T-cell (primary cell): ENCODE measurements at regions not wholly inside any gene's neighbourhood (a gene's known extent, or its start where the extent isn't known, plus 50 kb on each side); places are given as distances from the start of the nearest gene placed in this dataset.
A peak's percentile ranks its signal among the peaks of the same experiment; 100 is the strongest.

Source experiments
- ATAC-seq, 4 experiments: fragments of 200-7000 bp in 3 of 4; fragments of 150-1000 bp in 1 of 4; cut with Tn5 transposase; replicated peaks in 1 of 4; 1 replicate in 3 of 4; 2 replicates in 1 of 4; pipeline ENCODE4 v1.10.0; 2021; ENCODE audit warnings: moderate library complexity in 3 of 4, mild to moderate bottlenecking in 2 of 4, moderate number of reproducible peaks in 1 of 4
- CTCF ChIA-PET, 2 donors: fragments of 300-600 bp; sonication (Branson Sonifier 250); formaldehyde crosslinking; loops; one replicate each; lab custom pipeline; 2022; ENCODE audit warnings: antibody characterized with exemption in 2 of 2; lab: Charles Lee
- POLR2A ChIA-PET, 2 donors: fragments of 300-600 bp; sonication (Branson Sonifier 250); formaldehyde crosslinking; loops; one replicate each; lab custom pipeline; 2022; ENCODE audit warnings: antibody characterized with exemption in 2 of 2; lab: Charles Lee
- DNase-seq, 35 experiments: peaks; one replicate each; pipeline versions ENCODE4 v3.0.0 to v3.0.0-alpha.2; 2013 to 2023
- H3K27ac ChIP-seq: one replicate; pipeline ENCODE4 v1.5.1; 2013; ENCODE audit warnings: low read length
- H3K27me3 ChIP-seq, 2 experiments: replicated peaks in 1 of 2; 1 replicate in 1 of 2; 2 replicates in 1 of 2; pipeline versions ENCODE4 v1.6.1 to v1.7.0; 2013; ENCODE audit warnings: low read length in 1 of 2, mixed read lengths in 1 of 2; ENCODE audit not compliant: control insufficient read depth in 2 of 2, insufficient read depth in 2 of 2; ENCODE audit errors: extremely low read depth in 1 of 2
- H3K36me3 ChIP-seq, 2 donors: 1 replicate in 1 of 2; 2 replicates in 1 of 2; pipeline versions ENCODE4 v1.6.1 to v1.7.0; 2013; ENCODE audit warnings: low read length in 1 of 2; ENCODE audit not compliant: control insufficient read depth in 2 of 2, insufficient read depth in 1 of 2; ENCODE audit errors: extremely low read depth in 1 of 2
- H3K4me1 ChIP-seq, 2 experiments: 1 replicate in 1 of 2; 2 replicates in 1 of 2; pipeline versions ENCODE4 v1.6.1 to v1.7.0; 2013; ENCODE audit warnings: low read length in 2 of 2, mixed read lengths in 1 of 2; ENCODE audit not compliant: insufficient read depth in 2 of 2, control insufficient read depth in 1 of 2; ENCODE audit errors: extremely low read depth in 1 of 2
- H3K4me3 ChIP-seq, 2 donors: 1 replicate in 1 of 2; 2 replicates in 1 of 2; pipeline versions ENCODE4 v1.5.1 to v1.7.0; 2013; ENCODE audit warnings: mild to moderate bottlenecking in 2 of 2, low read length in 1 of 2, moderate library complexity in 1 of 2; ENCODE audit not compliant: control insufficient read depth in 1 of 2; ENCODE audit errors: extremely low read depth in 1 of 2
- H3K9me3 ChIP-seq: 2 replicates; pipeline ENCODE4 v1.7.0; 2013
- H3K27ac Mint-ChIP-seq, 2 donors: one replicate each; pipeline ENCODE4 v1.8.0; 2020 to 2021; ENCODE audit warnings: mild to moderate bottlenecking in 2 of 2, mixed read lengths in 2 of 2
- H3K27me3 Mint-ChIP-seq, 2 donors: one replicate each; pipeline ENCODE4 v1.8.0; 2021 to 2022; ENCODE audit warnings: mixed read lengths in 2 of 2
- H3K36me3 Mint-ChIP-seq: one replicate; pipeline ENCODE4 v1.8.0; 2021; ENCODE audit warnings: mixed read lengths
- H3K4me1 Mint-ChIP-seq, 3 donors: one replicate each; pipeline ENCODE4 v1.8.0; 2020 to 2022; ENCODE audit warnings: mixed read lengths in 3 of 3, mild to moderate bottlenecking in 1 of 3
- H3K4me3 Mint-ChIP-seq, 3 donors: one replicate each; pipeline ENCODE4 v1.8.0; 2020 to 2022; ENCODE audit warnings: mild to moderate bottlenecking in 3 of 3, mixed read lengths in 3 of 3, moderate library complexity in 3 of 3
- H3K9me3 Mint-ChIP-seq, 3 donors: one replicate each; pipeline ENCODE4 v1.8.0; 2020 to 2022; ENCODE audit warnings: mixed read lengths in 3 of 3
- WGBS: methylation state at CpG from one replicate; pipeline ENCODE4 v1.1.5; 2013; ENCODE audit warnings: missing lambda C conversion rate; ENCODE audit not compliant: insufficient coverage; 5-methylcytosine and 5-hydroxymethylcytosine counted together

GRCh38 chr3:188940573-188940932, 231.2 kb upstream of the TPRG1 start:
- Histone ChIP-seq H3K9me3 (no peaks in the 10 kb centered on the region), H3K36me3 (no peaks in the 10 kb centered on the region), H3K27ac (no peak overlapping the region), H3K4me1 (no peaks in the 10 kb centered on the region), H3K4me3 (no peak overlapping the region), H3K27me3 (peaks cover 0 to 3% of the 10 kb centered on the region in 2 experiments)
- H3K9me3 Mint-ChIP-seq, result no peaks in the 10 kb centered on the region
- H3K27me3 Mint-ChIP-seq, result peaks cover 5% of the 10 kb centered on the region in 2 donors
- H3K36me3 Mint-ChIP-seq, result no peaks in the 10 kb centered on the region
- H3K27ac Mint-ChIP-seq, result no peak overlapping the region
- H3K4me1 Mint-ChIP-seq, result no peaks in the 10 kb centered on the region
- no peak overlapping the region for H3K4me3 Mint-ChIP-seq
- POLR2A ChIA-PET, result no interaction called here
- CTCF ChIA-PET, result interaction anchor here in 1 of 2 donors (0.6 to 0.7 kb wide), 2 partner anchors 13 to 17 kb away, joined by 3 to 4 read pairs; no protein-coding TSS in a partner anchor
- no CpG with 5 or more reads among the region's 1 CpG for WGBS
- DNase-seq, result no peak
- ATAC-seq, result no peak

- DNase-seq (peak in 1 of 35 experiments; percentile 26), ATAC-seq (no peak)
- Histone ChIP-seq H3K4me1 (no peaks in the 10 kb centered on the region), H3K27me3 (peaks cover 0 to 3% of the 10 kb centered on the region in 2 experiments), H3K27ac (no peak overlapping the region), H3K4me3 (no peak overlapping the region), H3K9me3 (no peaks in the 10 kb centered on the region), H3K36me3 (no peaks in the 10 kb centered on the region)
- Mint-ChIP-seq H3K9me3 (no peaks in the 10 kb centered on the region), H3K27ac (no peak overlapping the region), H3K4me1 (no peaks in the 10 kb centered on the region), H3K36me3 (no peaks in the 10 kb centered on the region), H3K27me3 (peaks cover 5% of the 10 kb centered on the region in 2 donors), H3K4me3 (no peak overlapping the region)
- WGBS, result 71% methylated on average over 2 of the region's 3 CpGs
- POLR2A ChIA-PET, result no interaction called here
- CTCF ChIA-PET, result interaction anchor here (0.7 to 1.0 kb wide), 2 partner anchors 13 to 14 kb away, joined by 3 to 4 read pairs; no protein-coding TSS in a partner anchor
Observed at GRCh38 chr3:188941103-188941502, 230.7 kb upstream of the TPRG1 start.

- Mint-ChIP-seq H3K27me3 (peaks cover 5% of the 10 kb centered on the region in 2 donors), H3K36me3 (no peaks in the 10 kb centered on the region), H3K9me3 (no peaks in the 10 kb centered on the region), H3K4me1 (peaks cover 0 to 2% (median 0%) of the 10 kb centered on the region in 3 donors), H3K4me3 (no peak overlapping the region), H3K27ac (no peak overlapping the region)
- ATAC-seq, result no peak
- DNase-seq, result no peak
- H3K4me1 ChIP-seq, result peaks cover 0 to 1% of the 10 kb centered on the region in 2 experiments
- peaks cover 0 to 8% of the 10 kb centered on the region in 2 experiments for H3K27me3 ChIP-seq
- no peak overlapping the region for H3K27ac ChIP-seq
- WGBS, result no CpG with 5 or more reads among the region's 2 CpGs
- no peak overlapping the region for H3K4me3 ChIP-seq
- H3K36me3 ChIP-seq, result no peaks in the 10 kb centered on the region
- no peaks in the 10 kb centered on the region for H3K9me3 ChIP-seq
- ChIA-PET CTCF (interaction anchor here in 1 of 2 donors (1.0 kb wide), 1 partner anchor 13 kb away, joined by 3 read pairs; no protein-coding TSS in a partner anchor), POLR2A (interaction anchor here in 1 of 2 donors (0.6 kb wide), 1 partner anchor 803 kb away, joined by 7 read pairs; no protein-coding TSS in a partner anchor)
Observed at GRCh38 chr3:188942191-188942590, 229.6 kb upstream of the TPRG1 start.

- Mint-ChIP-seq H3K27ac (no peak overlapping the region), H3K4me1 (peaks cover 0 to 3% (median 0%) of the 10 kb centered on the region in 3 donors), H3K4me3 (no peak overlapping the region), H3K27me3 (peaks cover 6 to 8% of the 10 kb centered on the region in 2 donors), H3K9me3 (no peaks in the 10 kb centered on the region), H3K36me3 (no peaks in the 10 kb centered on the region)
- Histone ChIP-seq H3K9me3 (no peaks in the 10 kb centered on the region), H3K4me3 (no peak overlapping the region), H3K27ac (no peak overlapping the region), H3K4me1 (peaks cover 0 to 6% of the 10 kb centered on the region in 2 experiments), H3K36me3 (no peaks in the 10 kb centered on the region), H3K27me3 (peaks cover 0 to 21% of the 10 kb centered on the region in 2 experiments)
- DNase-seq (no peak), ATAC-seq (no peak)
- CTCF ChIA-PET, result interaction anchor here (0.9 to 1.5 kb wide), 4 partner anchors 8 to 11 kb away, joined by 3 to 10 read pairs (median 4); no protein-coding TSS in a partner anchor
- POLR2A ChIA-PET, result interaction anchor here in 1 of 2 donors (0.6 kb wide), 1 partner anchor 194 kb away, joined by 3 read pairs; no protein-coding TSS in a partner anchor
Observed at GRCh38 chr3:188943591-188943990, 228.2 kb upstream of the TPRG1 start.

- no peaks in the 10 kb centered on the region for H3K36me3 Mint-ChIP-seq
- DNase-seq, result no peak
- H3K9me3 Mint-ChIP-seq, result no peaks in the 10 kb centered on the region
- CTCF ChIA-PET, result interaction anchor here (0.6 to 1.5 kb wide), 9 partner anchors 9 to 1204 kb away, joined by 3 to 10 read pairs (median 4); no protein-coding TSS in a partner anchor
- Histone ChIP-seq H3K36me3 (no peaks in the 10 kb centered on the region), H3K27ac (no peak overlapping the region), H3K27me3 (peaks cover 0 to 25% of the 10 kb centered on the region in 2 experiments), H3K4me1 (peaks cover 0 to 6% of the 10 kb centered on the region in 2 experiments), H3K9me3 (no peaks in the 10 kb centered on the region), H3K4me3 (no peak overlapping the region)
- no peak overlapping the region for H3K4me3 Mint-ChIP-seq
- H3K27ac Mint-ChIP-seq, result no peak overlapping the region
- no CpG with 5 or more reads among the region's 1 CpG for WGBS
- H3K27me3 Mint-ChIP-seq, result peaks cover 9 to 10% of the 10 kb centered on the region in 2 donors
- POLR2A ChIA-PET, result interaction anchor here in 1 of 2 donors (0.7 kb wide), 1 partner anchor 8 kb away, joined by 3 read pairs; no protein-coding TSS in a partner anchor
- no peak for ATAC-seq
- peaks cover 0 to 3% (median 0%) of the 10 kb centered on the region in 3 donors for H3K4me1 Mint-ChIP-seq
Observed at GRCh38 chr3:188944108-188944507, 227.7 kb upstream of the TPRG1 start.

- CTCF ChIA-PET, result interaction anchor here in 1 of 2 donors (0.6 kb wide), 1 partner anchor 747 kb away, joined by 3 read pairs; no protein-coding TSS in a partner anchor
- POLR2A ChIA-PET, result no interaction called here
- no peaks in the 10 kb centered on the region for H3K9me3 Mint-ChIP-seq
- Histone ChIP-seq H3K27me3 (peaks cover 0 to 26% of the 10 kb centered on the region in 2 experiments), H3K9me3 (no peaks in the 10 kb centered on the region), H3K4me1 (peaks cover 0 to 6% of the 10 kb centered on the region in 2 experiments), H3K36me3 (no peaks in the 10 kb centered on the region), H3K4me3 (peak overlapping the region in 1 of 2 donors; percentile 71), H3K27ac (no peak overlapping the region)
- H3K27me3 Mint-ChIP-seq, result peaks cover 13 to 15% of the 10 kb centered on the region in 2 donors
- H3K27ac Mint-ChIP-seq, result no peak overlapping the region
- ATAC-seq, result no peak
- no peak for DNase-seq
- WGBS, result 89% methylated on average over 11 of the region's 14 CpGs
- no peaks in the 10 kb centered on the region for H3K36me3 Mint-ChIP-seq
- H3K4me1 Mint-ChIP-seq, result peaks cover 0 to 7% (median 5%) of the 10 kb centered on the region in 3 donors
- H3K4me3 Mint-ChIP-seq, result no peak overlapping the region
Observed at GRCh38 chr3:188946351-188947240, 225.2 kb upstream of the TPRG1 start.
